ENCODE measurements at regions not wholly inside any gene's neighbourhood (a gene's known extent, or its start where the extent isn't known, plus 50 kb on each side); places are given as distances from the start of the nearest gene placed in this dataset.

- TF ChIP-seq EZH2 (IDR thresholded peaks at IDR 0.05; ENCODE audit: borderline replicate concordance, low read depth, low read length, severe bottlenecking) = no peak
- TF ChIP-seq, protein P1, sequence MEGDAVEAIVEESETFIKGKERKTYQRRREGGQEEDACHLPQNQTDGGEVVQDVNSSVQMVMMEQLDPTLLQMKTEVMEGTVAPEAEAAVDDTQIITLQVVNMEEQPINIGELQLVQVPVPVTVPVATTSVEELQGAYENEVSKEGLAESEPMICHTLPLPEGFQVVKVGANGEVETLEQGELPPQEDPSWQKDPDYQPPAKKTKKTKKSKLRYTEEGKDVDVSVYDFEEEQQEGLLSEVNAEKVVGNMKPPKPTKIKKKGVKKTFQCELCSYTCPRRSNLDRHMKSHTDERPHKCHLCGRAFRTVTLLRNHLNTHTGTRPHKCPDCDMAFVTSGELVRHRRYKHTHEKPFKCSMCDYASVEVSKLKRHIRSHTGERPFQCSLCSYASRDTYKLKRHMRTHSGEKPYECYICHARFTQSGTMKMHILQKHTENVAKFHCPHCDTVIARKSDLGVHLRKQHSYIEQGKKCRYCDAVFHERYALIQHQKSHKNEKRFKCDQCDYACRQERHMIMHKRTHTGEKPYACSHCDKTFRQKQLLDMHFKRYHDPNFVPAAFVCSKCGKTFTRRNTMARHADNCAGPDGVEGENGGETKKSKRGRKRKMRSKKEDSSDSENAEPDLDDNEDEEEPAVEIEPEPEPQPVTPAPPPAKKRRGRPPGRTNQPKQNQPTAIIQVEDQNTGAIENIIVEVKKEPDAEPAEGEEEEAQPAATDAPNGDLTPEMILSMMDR (IDR thresholded peaks at IDR 0.05; ENCODE audit: borderline replicate concordance, extremely low read depth, low read length, poor library complexity, severe bottlenecking) = no peak
Observed at GRCh38 chr4:151558496-151559113, 149.6 kb downstream of the FHIP1A start.
